ENCODE measurements at regions not wholly inside any gene's neighbourhood (a gene's known extent, or its start where the extent isn't known, plus 50 kb on each side); places are given as distances from the start of the nearest gene placed in this dataset.

DNA sequence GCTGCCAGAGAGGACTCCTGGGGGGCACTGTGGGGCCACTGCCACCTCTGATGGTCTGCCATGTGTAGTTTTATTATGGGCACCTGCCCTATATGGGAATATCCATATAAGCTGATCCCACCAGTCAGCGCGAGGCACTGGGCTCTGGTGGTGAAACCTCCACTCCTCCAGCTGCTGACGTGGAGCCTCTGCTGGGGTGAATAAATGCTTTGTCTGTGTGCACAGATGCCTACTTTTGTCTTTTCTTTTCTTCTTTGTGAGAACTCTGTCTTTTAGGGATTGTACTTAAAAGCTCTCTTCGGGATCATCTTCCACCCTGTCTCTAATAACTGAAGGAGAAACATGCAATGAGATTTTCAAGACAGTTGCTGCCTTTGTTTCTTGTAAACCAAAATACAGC, 68.9 kb upstream of the NCK2 start:
- TF ChIP-seq POLR2A (IDR thresholded peaks at IDR 0.05) = no peak
- TF ChIP-seq CTCF (IDR thresholded peaks at IDR 0.05) = no peak
- no peak for TF ChIP-seq EP300 (IDR thresholded peaks at IDR 0.05)

All from gastroesophageal sphincter (tissue), 3 donors.